ENCODE measurements at regions not wholly inside any gene's neighbourhood (a gene's known extent, or its start where the extent isn't known, plus 50 kb on each side); places are given as distances from the start of the nearest gene placed in this dataset.

DNA sequence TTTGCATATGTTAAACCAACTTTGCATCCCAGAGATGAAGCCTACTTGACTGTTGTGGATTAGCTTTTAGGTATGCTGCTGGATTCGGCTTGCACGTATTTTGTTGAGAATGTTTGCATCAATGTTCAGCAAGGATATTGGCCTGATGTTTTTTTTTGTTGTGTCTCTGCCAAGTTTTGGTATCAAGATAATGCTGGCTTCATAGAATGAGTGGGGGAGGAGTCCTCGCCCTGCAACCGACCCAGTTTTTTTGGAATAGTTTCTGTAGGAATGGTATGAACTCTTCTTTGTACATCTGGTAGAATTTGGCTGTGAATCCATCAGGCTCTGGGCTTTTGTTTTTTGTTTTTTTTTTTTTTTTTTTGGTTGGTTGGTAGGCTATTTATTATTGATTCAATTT is 147.9 kb downstream of the AHR start:
- H3K4me1 ChIP-seq = peaks cover 0 to 14% (median 6%) of the 10 kb centered on the region in 4 donors
- TF ChIP-seq, protein P1, sequence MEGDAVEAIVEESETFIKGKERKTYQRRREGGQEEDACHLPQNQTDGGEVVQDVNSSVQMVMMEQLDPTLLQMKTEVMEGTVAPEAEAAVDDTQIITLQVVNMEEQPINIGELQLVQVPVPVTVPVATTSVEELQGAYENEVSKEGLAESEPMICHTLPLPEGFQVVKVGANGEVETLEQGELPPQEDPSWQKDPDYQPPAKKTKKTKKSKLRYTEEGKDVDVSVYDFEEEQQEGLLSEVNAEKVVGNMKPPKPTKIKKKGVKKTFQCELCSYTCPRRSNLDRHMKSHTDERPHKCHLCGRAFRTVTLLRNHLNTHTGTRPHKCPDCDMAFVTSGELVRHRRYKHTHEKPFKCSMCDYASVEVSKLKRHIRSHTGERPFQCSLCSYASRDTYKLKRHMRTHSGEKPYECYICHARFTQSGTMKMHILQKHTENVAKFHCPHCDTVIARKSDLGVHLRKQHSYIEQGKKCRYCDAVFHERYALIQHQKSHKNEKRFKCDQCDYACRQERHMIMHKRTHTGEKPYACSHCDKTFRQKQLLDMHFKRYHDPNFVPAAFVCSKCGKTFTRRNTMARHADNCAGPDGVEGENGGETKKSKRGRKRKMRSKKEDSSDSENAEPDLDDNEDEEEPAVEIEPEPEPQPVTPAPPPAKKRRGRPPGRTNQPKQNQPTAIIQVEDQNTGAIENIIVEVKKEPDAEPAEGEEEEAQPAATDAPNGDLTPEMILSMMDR (IDR thresholded peaks at IDR 0.05) = no peak
- TF ChIP-seq EP300 (IDR thresholded peaks at IDR 0.05; ENCODE audit: low read depth) (no peak), POLR2AphosphoS5 (IDR thresholded peaks at IDR 0.05) (no peak), POLR2A (IDR thresholded peaks at IDR 0.05) (no peak)
- H3K9me3 ChIP-seq = peaks cover 11 to 16% of the 10 kb centered on the region in 2 donors
- H3K36me3 ChIP-seq = no peaks in the 10 kb centered on the region
- intact Hi-C loops (cut with DNase I; ENCODE audit: low total_unique reads) (no loop called here), in situ Hi-C loops (cut with MboI; ENCODE audit: low pct_ligation_motif_present in 1 of 4, low pct_unique_long_range_greater_than_20kb in 1 of 4, low sequenced_read_pairs in 3 of 4) (no loop called here)
- H3K27ac ChIP-seq = no peak overlapping the region
- H3K27me3 ChIP-seq = no peaks in the 10 kb centered on the region
- 79 to 91% methylated on average over 4 of the region's 4 CpGs for WGBS, 2 donors (ENCODE audit: low coverage in 1 of 2)
- H3K4me3 ChIP-seq = no peak overlapping the region
- no peak for DNase-seq

DNA sequence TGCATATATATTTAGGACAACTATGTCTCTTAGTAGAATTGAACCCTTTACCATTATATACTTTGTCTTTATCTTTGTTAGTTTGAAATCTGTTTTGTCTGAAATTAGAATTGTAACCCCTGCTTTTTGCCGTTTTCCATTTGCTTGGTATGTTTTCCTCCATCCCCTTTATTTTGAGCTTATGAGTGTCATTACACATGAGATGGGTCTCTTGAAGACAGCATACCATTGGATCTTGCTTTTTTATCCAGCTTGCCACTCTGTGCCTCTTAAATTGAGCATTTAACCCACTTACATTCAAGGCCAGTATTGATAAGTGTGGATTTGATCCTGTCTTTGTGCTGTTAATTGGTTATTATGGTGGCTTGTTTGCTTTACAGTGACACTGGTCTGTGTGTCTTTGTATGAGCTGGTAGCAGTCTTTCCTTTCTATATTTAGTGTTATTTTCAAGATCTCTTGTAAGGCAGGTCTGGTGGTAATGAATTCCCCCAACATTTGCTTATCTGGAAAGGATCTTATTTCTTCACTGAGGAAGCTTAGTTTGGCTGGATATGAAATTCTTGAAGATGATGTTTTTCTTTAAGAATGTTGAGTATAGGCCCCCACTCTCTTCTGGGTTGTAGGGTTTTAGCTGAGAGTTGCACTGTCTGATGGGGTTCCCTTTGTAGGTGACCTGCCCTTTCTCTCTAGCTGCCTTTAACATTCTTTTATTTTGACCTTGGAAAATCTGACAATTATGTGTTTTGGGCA is 149.5 kb downstream of the AHR start:
- Histone ChIP-seq H3K27ac (no peak overlapping the region), H3K4me1 (peaks cover 0 to 14% (median 6%) of the 10 kb centered on the region in 4 donors), H3K4me3 (no peak overlapping the region), H3K27me3 (no peaks in the 10 kb centered on the region), H3K9me3 (peaks cover 11 to 16% of the 10 kb centered on the region in 2 donors), H3K36me3 (no peaks in the 10 kb centered on the region)
- DNase-seq = no peak
- TF ChIP-seq POLR2A (IDR thresholded peaks at IDR 0.05) (no peak), POLR2AphosphoS5 (IDR thresholded peaks at IDR 0.05) (no peak), EP300 (IDR thresholded peaks at IDR 0.05; ENCODE audit: low read depth) (no peak)
- TF ChIP-seq, protein P1 (IDR thresholded peaks at IDR 0.05) = no peak
- in situ Hi-C loops (cut with MboI; ENCODE audit: low pct_ligation_motif_present in 1 of 4, low pct_unique_long_range_greater_than_20kb in 1 of 4, low sequenced_read_pairs in 3 of 4) = no loop called here
- 86 to 100% methylated on average over 1 of the region's 1 CpG for WGBS, 2 donors (ENCODE audit: low coverage in 1 of 2)
- intact Hi-C loops (cut with DNase I; ENCODE audit: low total_unique reads) = no loop called here

DNA sequence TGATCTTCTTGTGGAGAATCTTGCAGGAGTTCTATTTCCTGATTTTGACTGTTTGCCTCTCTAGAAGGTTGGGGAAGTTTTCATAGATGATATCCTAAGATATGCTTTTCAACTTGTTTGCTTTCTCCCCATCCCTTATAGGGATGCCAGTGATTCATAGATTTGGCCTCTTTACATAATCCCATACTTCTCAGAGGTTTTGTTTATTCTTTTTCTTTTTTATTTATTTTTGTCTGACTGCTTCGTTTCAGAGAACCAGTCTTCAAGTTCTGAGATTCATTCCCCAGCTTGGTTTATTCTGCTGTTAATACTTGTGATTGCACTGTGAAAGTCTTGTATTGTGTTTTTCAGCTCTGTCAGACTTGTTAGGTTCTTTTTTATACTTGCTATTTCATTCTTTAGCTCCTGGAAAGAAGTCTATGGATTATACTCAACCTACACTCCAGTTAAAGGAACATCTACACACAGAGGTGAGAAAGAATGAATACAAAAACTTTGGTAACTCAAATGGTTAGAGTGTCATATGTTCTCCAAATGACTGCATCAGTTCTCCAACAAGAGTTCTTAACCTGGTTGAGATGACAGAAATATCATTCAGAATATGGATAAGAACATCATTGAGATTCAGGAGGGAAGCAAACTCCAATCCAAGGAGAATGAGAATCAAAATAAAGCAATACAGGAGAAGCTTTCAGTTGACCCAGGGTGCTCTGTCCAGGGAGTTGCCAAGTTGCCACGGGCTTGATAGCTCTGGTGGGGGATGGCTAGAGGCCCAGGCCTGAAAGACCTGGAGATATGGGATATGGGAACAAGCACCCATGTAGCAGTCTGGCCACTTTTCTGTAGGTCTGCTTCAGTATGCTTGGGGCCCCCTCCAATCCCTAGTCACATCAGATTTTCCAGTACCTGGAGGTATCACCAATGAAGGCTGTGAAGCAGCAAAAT is 150.3 kb downstream of the AHR start:
- no peaks in the 10 kb centered on the region for H3K27me3 ChIP-seq
- H3K36me3 ChIP-seq = no peaks in the 10 kb centered on the region
- 51 to 65% methylated on average over 2 of the region's 2 CpGs for whole genome bisulfite sequencing, 2 donors (ENCODE audit: low coverage in 1 of 2)
- intact Hi-C loops (cut with DNase I; ENCODE audit: low total_unique reads) = no loop called here
- no peak overlapping the region for H3K4me3 ChIP-seq
- in situ Hi-C loops (cut with MboI; ENCODE audit: low pct_ligation_motif_present in 1 of 4, low pct_unique_long_range_greater_than_20kb in 1 of 4, low sequenced_read_pairs in 3 of 4) = no loop called here
- H3K9me3 ChIP-seq = peaks cover 11 to 16% of the 10 kb centered on the region in 2 donors
- no peak for DNase-seq
- no peak overlapping the region for H3K27ac ChIP-seq
- TF ChIP-seq POLR2AphosphoS5 (IDR thresholded peaks at IDR 0.05) = no peak
- peaks cover 0 to 14% (median 6%) of the 10 kb centered on the region in 4 donors for H3K4me1 ChIP-seq

DNA sequence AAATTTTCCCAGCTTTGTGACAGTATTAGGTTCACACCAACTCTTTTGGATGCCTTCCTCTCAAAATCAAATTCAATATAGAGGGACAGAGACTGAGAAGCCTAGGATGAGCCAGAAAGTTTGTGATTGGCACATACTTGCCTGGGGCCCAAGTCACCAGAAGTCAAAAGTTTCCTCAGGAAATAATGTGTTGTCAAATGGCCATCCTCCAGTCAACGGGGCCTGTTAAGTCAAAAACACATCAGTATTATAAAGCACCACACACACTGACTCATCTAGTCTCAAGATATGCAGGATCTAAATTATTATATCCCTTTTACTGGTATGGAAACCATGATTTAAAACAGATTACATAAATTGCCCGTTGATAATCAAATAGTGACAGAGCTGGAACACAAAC is 158.1 kb downstream of the AHR start:
- no peaks in the 10 kb centered on the region for H3K27me3 ChIP-seq

More for the DNA sequence above, 158.1 kb downstream of the AHR start:
- in situ Hi-C loops (cut with MboI; ENCODE audit: low pct_ligation_motif_present in 1 of 4, low pct_unique_long_range_greater_than_20kb in 1 of 4, low sequenced_read_pairs in 3 of 4) = no loop called here
- no peaks in the 10 kb centered on the region for H3K36me3 ChIP-seq
- no peaks in the 10 kb centered on the region for H3K4me1 ChIP-seq
- WGBS, 2 donors (ENCODE audit: low coverage in 1 of 2) = 58 to 79% methylated on average over 2 of the region's 2 CpGs
- no peaks in the 10 kb centered on the region for H3K9me3 ChIP-seq
- H3K4me3 ChIP-seq = no peak overlapping the region
- no peak for TF ChIP-seq POLR2A (IDR thresholded peaks at IDR 0.05)
- TF ChIP-seq, protein P1 (IDR thresholded peaks at IDR 0.05) = no peak
- TF ChIP-seq POLR2AphosphoS5 (IDR thresholded peaks at IDR 0.05) = no peak
- intact Hi-C loops (cut with DNase I; ENCODE audit: low total_unique reads) = no loop called here
- no peak for DNase-seq
- H3K27ac ChIP-seq = no peak overlapping the region
